Nephron (organoid): ENCODE measurements at regions not wholly inside any gene's neighbourhood (a gene's known extent, or its start where the extent isn't known, plus 50 kb on each side); places are given as distances from the start of the nearest gene placed in this dataset.

Experiments
- H3K27ac Mint-ChIP-seq, 3 experiments: 2 replicates each; pipeline ENCODE4 v1.8.0; 2020; ENCODE audit warnings: mixed read lengths in 3 of 3, mild to moderate bottlenecking in 2 of 3, moderate library complexity in 1 of 3
- H3K27me3 Mint-ChIP-seq: 2 replicates; pipeline ENCODE4 v1.8.0; 2021; ENCODE audit warnings: low read depth, mild to moderate bottlenecking, moderate library complexity, mixed read lengths
- H3K36me3 Mint-ChIP-seq: 2 replicates; pipeline ENCODE4 v1.8.0; 2020; ENCODE audit warnings: low read depth, mixed read lengths
- H3K4me1 Mint-ChIP-seq: 2 replicates; pipeline ENCODE4 v1.8.0; 2020; ENCODE audit warnings: mixed read lengths
- H3K4me3 Mint-ChIP-seq, 3 experiments: 2 replicates each; pipeline ENCODE4 v1.8.0; 2020; ENCODE audit warnings: mild to moderate bottlenecking in 3 of 3, mixed read lengths in 3 of 3, moderate library complexity in 2 of 3
- H3K9me3 Mint-ChIP-seq: 2 replicates; pipeline ENCODE4 v1.8.0; 2020; ENCODE audit warnings: mixed read lengths
- TF ChIP-seq, protein P1 (sequence below), 3 experiments: fragments of 200-600 bp; sonication (generic); IDR thresholded peaks; one replicate each; pipeline ENCODE4 v1.5.0; 2021; ENCODE audit warnings: antibody characterized with exemption in 3 of 3; ENCODE audit not compliant: unreplicated experiment in 3 of 3

DNA sequence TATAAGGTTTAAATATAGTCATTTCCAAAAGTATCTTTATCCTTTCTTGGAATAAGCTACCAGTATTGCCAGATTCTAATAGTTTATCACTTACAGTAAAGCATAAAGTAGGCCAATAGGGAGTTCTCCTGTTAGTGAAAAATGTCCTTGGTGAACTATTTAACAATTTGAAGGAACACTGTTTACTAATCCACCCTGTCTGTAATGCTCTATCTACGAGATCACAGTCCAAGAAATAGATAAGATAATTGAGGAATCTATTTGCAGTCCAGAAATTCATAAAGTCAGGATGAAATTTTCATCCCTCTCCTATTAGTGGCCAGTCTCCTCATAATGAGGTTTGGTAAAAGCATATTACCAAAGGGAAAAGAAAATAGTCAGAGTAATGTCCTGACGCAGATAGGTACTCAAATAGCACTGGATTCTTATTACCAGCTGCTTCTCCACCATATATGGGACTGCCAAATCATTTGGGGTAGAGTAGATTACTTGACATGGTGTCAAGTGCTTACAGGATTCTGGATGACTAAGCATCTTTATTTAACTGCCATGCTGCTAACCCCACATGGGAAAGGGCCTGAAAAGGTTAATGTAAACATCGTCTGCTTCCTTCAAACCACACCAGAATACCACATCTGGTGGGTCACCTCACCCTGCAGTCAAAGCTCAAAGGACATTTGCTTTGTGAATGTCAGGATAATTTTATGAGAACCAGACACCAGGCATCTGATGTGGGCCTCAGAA is 808.1 kb downstream of the EFNA5 start:
- H3K27me3 Mint-ChIP-seq, result no peaks in the 10 kb centered on the region
- H3K27ac Mint-ChIP-seq, result peak overlapping the region in 1 of 3 experiments; percentile 50
- TF ChIP-seq, protein P1, sequence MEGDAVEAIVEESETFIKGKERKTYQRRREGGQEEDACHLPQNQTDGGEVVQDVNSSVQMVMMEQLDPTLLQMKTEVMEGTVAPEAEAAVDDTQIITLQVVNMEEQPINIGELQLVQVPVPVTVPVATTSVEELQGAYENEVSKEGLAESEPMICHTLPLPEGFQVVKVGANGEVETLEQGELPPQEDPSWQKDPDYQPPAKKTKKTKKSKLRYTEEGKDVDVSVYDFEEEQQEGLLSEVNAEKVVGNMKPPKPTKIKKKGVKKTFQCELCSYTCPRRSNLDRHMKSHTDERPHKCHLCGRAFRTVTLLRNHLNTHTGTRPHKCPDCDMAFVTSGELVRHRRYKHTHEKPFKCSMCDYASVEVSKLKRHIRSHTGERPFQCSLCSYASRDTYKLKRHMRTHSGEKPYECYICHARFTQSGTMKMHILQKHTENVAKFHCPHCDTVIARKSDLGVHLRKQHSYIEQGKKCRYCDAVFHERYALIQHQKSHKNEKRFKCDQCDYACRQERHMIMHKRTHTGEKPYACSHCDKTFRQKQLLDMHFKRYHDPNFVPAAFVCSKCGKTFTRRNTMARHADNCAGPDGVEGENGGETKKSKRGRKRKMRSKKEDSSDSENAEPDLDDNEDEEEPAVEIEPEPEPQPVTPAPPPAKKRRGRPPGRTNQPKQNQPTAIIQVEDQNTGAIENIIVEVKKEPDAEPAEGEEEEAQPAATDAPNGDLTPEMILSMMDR (IDR thresholded peaks at IDR 0.05; ENCODE audit: unreplicated experiment in 3 of 3), result no peak
- H3K9me3 Mint-ChIP-seq, result no peaks in the 10 kb centered on the region
- no peaks in the 10 kb centered on the region for H3K36me3 Mint-ChIP-seq
- H3K4me3 Mint-ChIP-seq, result no peak overlapping the region
- H3K4me1 Mint-ChIP-seq, result peaks cover 21% of the 10 kb centered on the region

DNA sequence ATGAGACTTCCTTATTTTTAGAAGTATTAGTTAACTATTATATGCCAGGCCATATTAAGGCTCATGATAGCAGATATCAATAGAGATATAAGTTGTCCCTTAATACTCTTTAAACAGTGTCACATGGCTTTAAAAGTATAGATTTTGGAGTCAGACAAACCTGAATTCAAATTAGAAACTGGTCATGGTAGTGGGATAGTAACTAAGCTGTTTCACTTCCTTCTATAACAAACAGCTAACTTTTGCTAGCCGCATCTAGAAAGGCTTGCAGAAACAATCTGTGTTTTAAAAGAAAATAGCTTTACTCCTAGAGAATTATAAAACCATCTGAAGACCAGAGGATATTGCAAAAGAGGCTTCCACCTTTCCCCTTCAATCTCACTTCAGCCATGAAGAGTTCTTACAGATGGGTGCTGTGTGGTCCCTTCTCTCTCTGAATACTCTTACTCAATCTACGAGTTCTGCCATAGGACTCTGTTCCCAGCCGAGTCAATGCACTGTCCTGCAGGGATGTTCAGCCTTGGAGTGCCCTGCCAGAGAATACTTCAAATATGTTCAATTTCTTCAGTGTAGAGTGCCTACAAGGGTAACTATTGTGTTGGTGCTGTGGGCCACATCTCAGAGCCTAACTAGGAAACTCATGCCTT is 810.2 kb downstream of the EFNA5 start:
- no peaks in the 10 kb centered on the region for H3K36me3 Mint-ChIP-seq
- no peaks in the 10 kb centered on the region for H3K9me3 Mint-ChIP-seq
- TF ChIP-seq, protein P1 (IDR thresholded peaks at IDR 0.05; ENCODE audit: unreplicated experiment in 3 of 3), result no peak
- no peak overlapping the region for H3K27ac Mint-ChIP-seq
- no peaks in the 10 kb centered on the region for H3K27me3 Mint-ChIP-seq
- H3K4me3 Mint-ChIP-seq, result no peak overlapping the region
- H3K4me1 Mint-ChIP-seq, result peaks cover 21% of the 10 kb centered on the region

GRCh38 chr5:106858616-106859015 is 812.1 kb downstream of the EFNA5 start:
- H3K9me3 Mint-ChIP-seq, result no peaks in the 10 kb centered on the region

GRCh38 chr5:106854922-106855321 is 815.8 kb downstream of the EFNA5 start:
- Mint-ChIP-seq H3K4me1 (peaks cover 17% of the 10 kb centered on the region), H3K9me3 (no peaks in the 10 kb centered on the region), H3K27ac (no peak overlapping the region), H3K4me3 (no peak overlapping the region), H3K27me3 (no peaks in the 10 kb centered on the region), H3K36me3 (no peaks in the 10 kb centered on the region)
- TF ChIP-seq, protein P1 (IDR thresholded peaks at IDR 0.05; ENCODE audit: unreplicated experiment in 3 of 3), result no peak

More at GRCh38 chr5:106858616-106859015, 812.1 kb downstream of the EFNA5 start:
- Mint-ChIP-seq H3K27me3 (no peaks in the 10 kb centered on the region), H3K27ac (peak overlapping the region in 1 of 3 experiments; percentile 76), H3K4me1 (peaks cover 28% of the 10 kb centered on the region), H3K36me3 (no peaks in the 10 kb centered on the region), H3K4me3 (no peak overlapping the region)
- TF ChIP-seq, protein P1 (IDR thresholded peaks at IDR 0.05; ENCODE audit: unreplicated experiment in 3 of 3), result no peak

GRCh38 chr5:106854105-106854687 is 816.5 kb downstream of the EFNA5 start:
- H3K27me3 Mint-ChIP-seq, result no peaks in the 10 kb centered on the region
- peak overlapping the region in 1 of 3 experiments; percentile 59 for H3K27ac Mint-ChIP-seq
- no peaks in the 10 kb centered on the region for H3K36me3 Mint-ChIP-seq
- no peaks in the 10 kb centered on the region for H3K9me3 Mint-ChIP-seq
- peaks cover 17% of the 10 kb centered on the region for H3K4me1 Mint-ChIP-seq
- TF ChIP-seq, protein P1 (IDR thresholded peaks at IDR 0.05; ENCODE audit: unreplicated experiment in 3 of 3), result no peak
- H3K4me3 Mint-ChIP-seq, result no peak overlapping the region
